SK-N-MC (cell line): ENCODE measurements at regions not wholly inside any gene's neighbourhood (a gene's known extent, or its start where the extent isn't known, plus 50 kb on each side); places are given as distances from the start of the nearest gene placed in this dataset.

Source experiments
- EZH2 ChIP-seq: fragments of 200-600 bp; sonication (generic); IDR thresholded peaks from one replicate; pipeline ENCODE4 v1.6.1; 2017; ENCODE audit warnings: antibody characterized with exemption
- FOXP2 ChIP-seq: optimal IDR thresholded peaks from 2 replicates; pipeline ENCODE3; 2011; ENCODE audit warnings: mild to moderate bottlenecking, moderate library complexity; ENCODE audit not compliant: insufficient read depth; ENCODE audit errors: extremely low read length, control extremely low read depth
- POLR2AphosphoS5 ChIP-seq: IDR thresholded peaks from 2 replicates; pipeline ENCODE4 v1.6.1; 2012; ENCODE audit warnings: mild to moderate bottlenecking, low read depth, low read length, borderline replicate concordance

DNA sequence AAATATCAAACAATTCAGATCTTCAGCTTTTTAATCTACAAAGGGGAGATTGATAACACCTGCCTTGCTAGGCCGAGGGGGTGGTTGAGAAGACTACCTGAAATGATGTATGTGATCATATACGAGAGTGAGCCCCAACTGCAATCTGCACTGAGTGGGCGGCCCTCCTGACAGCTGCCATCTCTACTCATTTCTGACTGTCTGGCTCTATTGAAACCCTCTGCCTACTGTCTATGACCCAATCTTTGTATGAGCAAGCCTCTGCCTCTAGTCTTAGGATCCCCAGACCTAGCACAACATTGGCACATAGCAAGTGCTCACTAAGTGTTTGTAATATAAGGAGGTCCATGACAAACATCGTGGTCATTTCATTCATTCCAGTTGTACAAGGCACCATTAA lies 144.4 kb upstream of the NR2F2 start:
- TF ChIP-seq EZH2 (no peak), POLR2AphosphoS5 (no peak), FOXP2 (no peak)
